ENCODE measurements at regions not wholly inside any gene's neighbourhood (a gene's known extent, or its start where the extent isn't known, plus 50 kb on each side); places are given as distances from the start of the nearest gene placed in this dataset.

DNA sequence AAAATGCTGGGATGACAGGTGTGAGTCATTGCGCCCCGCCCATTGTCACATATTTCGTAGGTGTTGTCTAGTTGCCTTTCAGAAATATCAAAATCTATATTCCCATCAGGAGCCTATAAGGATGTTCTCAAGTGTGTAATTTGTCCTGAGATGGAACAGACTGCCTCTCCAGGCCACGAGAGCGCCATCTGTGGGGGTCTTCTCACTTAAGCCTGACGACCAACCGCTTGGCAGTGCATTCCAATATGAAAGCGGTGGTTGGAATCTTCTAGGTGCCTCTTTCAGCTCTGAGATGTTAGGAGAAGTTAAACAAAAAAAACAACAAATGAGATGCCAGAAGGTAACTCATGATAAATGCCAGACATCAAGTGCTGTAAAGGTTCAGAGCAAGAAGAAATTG lies 488.5 kb downstream of the QKI start:
- CTCF ChIA-PET = no interaction called here
- POLR2A ChIA-PET = no interaction called here
- no peak for DNase-seq (ENCODE audit: extremely low spot score)
- TF ChIP-seq, protein P1, sequence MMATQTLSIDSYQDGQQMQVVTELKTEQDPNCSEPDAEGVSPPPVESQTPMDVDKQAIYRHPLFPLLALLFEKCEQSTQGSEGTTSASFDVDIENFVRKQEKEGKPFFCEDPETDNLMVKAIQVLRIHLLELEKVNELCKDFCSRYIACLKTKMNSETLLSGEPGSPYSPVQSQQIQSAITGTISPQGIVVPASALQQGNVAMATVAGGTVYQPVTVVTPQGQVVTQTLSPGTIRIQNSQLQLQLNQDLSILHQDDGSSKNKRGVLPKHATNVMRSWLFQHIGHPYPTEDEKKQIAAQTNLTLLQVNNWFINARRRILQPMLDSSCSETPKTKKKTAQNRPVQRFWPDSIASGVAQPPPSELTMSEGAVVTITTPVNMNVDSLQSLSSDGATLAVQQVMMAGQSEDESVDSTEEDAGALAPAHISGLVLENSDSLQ (IDR thresholded peaks at IDR 0.05) = no peak
- TF ChIP-seq L3MBTL2 (conservative IDR thresholded peaks at IDR 0.05) = no peak
- no peak for TF ChIP-seq NFRKB (IDR thresholded peaks at IDR 0.05)
- no peak for TF ChIP-seq TARDBP (IDR thresholded peaks at IDR 0.05)
- no peak for TF ChIP-seq ZNF384 (IDR thresholded peaks at IDR 0.05)

DNA sequence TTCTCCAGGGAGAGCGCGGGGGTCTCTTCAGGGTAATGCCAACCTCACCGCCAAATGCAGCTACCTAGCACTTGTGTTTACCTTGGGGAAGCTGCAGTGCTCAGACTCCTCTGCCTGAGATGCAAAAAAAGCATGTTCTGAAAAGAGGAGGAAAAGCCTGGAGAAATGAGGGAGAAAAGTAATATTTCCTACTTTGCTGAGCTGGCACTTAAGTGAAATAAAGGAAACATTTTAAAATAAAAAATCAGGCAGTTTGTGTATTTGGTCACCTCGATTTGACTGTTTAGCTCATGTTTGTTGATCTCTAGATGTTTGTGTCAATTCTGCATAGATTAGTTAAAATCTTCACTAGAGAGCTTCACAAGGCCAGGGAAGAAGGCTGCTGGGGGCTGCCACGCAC lies 487.2 kb downstream of the QKI start:
- ChIA-PET CTCF (no interaction called here), POLR2A (no interaction called here)
- TF ChIP-seq FOXM1 (IDR thresholded peaks at IDR 0.05; ENCODE audit: borderline replicate concordance) (no peak), ARNT (IDR thresholded peaks at IDR 0.05) (no peak), BHLHE40 (IDR thresholded peaks at IDR 0.05; ENCODE audit: borderline replicate concordance) (no peak), ZNF384 (IDR thresholded peaks at IDR 0.05) (no peak), FOXK2 (IDR thresholded peaks at IDR 0.05) (no peak), HDGF (IDR thresholded peaks at IDR 0.05; ENCODE audit: borderline replicate concordance) (no peak), ELF4 (IDR thresholded peaks at IDR 0.05) (no peak), SP1 (IDR thresholded peaks at IDR 0.05) (no peak), CTBP1 (IDR thresholded peaks at IDR 0.05; ENCODE audit: borderline replicate concordance) (no peak), NFRKB (IDR thresholded peaks at IDR 0.05) (no peak), L3MBTL2 (conservative IDR thresholded peaks at IDR 0.05) (no peak)
- DNase-seq (ENCODE audit: extremely low spot score) = no peak

DNA sequence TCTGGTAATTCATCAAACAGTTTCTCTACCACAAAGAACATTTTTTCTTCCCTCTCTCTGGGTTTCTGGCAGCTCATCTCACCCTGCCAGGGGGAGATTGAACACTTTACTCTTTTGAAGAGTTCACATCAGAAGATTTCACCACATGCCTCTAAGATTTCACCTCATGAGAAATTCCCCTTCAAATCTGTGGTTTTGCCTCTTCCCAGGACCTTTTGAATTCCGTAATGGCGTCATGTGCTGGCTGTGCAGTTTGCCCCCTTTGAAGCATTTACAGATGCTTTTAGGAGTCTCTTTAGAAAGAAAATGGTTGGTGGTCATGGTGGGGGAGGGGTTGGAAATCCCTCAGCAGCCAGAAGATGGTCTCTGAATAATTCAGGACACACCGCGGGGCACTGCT lies 486.1 kb downstream of the QKI start:
- TF ChIP-seq CTBP1 (IDR thresholded peaks at IDR 0.05; ENCODE audit: borderline replicate concordance) (no peak), ARNT (IDR thresholded peaks at IDR 0.05) (no peak), TARDBP (IDR thresholded peaks at IDR 0.05) (no peak), FOXA1 (IDR thresholded peaks at IDR 0.05) (no peak), ELF4 (IDR thresholded peaks at IDR 0.05) (no peak)
- DNase-seq (ENCODE audit: extremely low spot score) = no peak
- ChIA-PET POLR2A (no interaction called here), CTCF (no interaction called here)

DNA sequence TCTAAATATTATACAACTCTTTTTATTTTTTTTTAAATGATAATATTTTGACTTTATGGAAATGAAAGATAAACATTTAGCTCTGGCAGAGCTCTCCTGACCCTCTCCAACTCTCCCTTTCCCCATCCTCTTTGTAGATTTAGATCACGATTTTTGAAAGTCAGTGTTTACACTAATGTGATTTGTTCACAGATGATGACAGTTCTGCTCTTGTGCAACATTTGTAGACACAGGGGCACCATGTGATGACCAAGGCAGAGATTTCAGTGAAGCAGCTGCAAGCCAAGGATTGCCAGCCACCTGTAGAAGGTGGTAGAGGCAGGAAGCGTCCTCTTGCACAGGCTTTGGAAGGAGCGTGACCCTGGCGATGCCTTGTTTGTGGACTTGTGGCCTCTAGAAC lies 483.2 kb downstream of the QKI start:
- no peak for DNase-seq (ENCODE audit: extremely low spot score)
- no peak for TF ChIP-seq ARNT (IDR thresholded peaks at IDR 0.05)
- TF ChIP-seq HDGF (IDR thresholded peaks at IDR 0.05; ENCODE audit: borderline replicate concordance) = no peak
- no peak for TF ChIP-seq FOXA1 (IDR thresholded peaks at IDR 0.05)
- no peak for TF ChIP-seq SUZ12 (IDR thresholded peaks at IDR 0.05)
- TF ChIP-seq L3MBTL2 (conservative IDR thresholded peaks at IDR 0.05) = no peak
- no peak for TF ChIP-seq ZNF384 (IDR thresholded peaks at IDR 0.05)
- TF ChIP-seq CTBP1 (IDR thresholded peaks at IDR 0.05; ENCODE audit: borderline replicate concordance) = no peak
- TF ChIP-seq, protein P1 (IDR thresholded peaks at IDR 0.05) = no peak
- TF ChIP-seq NFRKB (IDR thresholded peaks at IDR 0.05) = no peak
- TF ChIP-seq ELF4 (IDR thresholded peaks at IDR 0.05) = no peak
- TF ChIP-seq BHLHE40 (IDR thresholded peaks at IDR 0.05; ENCODE audit: borderline replicate concordance) = no peak
- no peak for TF ChIP-seq FOXK2 (IDR thresholded peaks at IDR 0.05)
- no peak for TF ChIP-seq FOXM1 (IDR thresholded peaks at IDR 0.05; ENCODE audit: borderline replicate concordance)
- TF ChIP-seq SP1 (IDR thresholded peaks at IDR 0.05) = no peak
- no peak for TF ChIP-seq TARDBP (IDR thresholded peaks at IDR 0.05)
- TF ChIP-seq LEF1 (IDR thresholded peaks at IDR 0.05; ENCODE audit: borderline replicate concordance) = no peak
- POLR2A ChIA-PET = no interaction called here
- CTCF ChIA-PET = interaction anchor here (0.6 kb wide), 1 partner anchor 57 kb away, joined by 3 read pairs; no protein-coding TSS in a partner anchor

DNA sequence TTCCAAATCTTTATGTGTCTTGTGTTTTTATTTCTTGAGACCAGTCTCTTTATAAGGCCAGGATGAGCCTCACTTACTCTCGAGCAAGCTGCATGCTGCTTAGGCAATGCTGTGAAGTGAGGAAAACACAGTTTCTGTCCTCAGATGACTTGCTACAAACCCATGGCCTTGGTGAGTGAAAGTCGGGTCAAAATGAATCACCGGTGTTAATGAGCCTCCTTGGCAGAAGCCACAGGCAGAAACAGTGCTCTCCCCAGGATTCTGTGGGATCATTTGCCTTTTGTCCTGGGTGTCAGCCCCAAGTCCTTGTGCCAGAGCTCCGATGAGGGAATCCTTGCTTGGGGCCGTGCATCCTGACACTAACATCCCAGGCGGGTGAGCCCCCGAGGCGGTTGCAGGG lies 482.5 kb downstream of the QKI start:
- TF ChIP-seq FOXA1 (IDR thresholded peaks at IDR 0.05) = no peak
- TF ChIP-seq ELF4 (IDR thresholded peaks at IDR 0.05) = no peak
- no peak for TF ChIP-seq SP1 (IDR thresholded peaks at IDR 0.05)
- TF ChIP-seq HDGF (IDR thresholded peaks at IDR 0.05; ENCODE audit: borderline replicate concordance) = no peak
- TF ChIP-seq CTBP1 (IDR thresholded peaks at IDR 0.05; ENCODE audit: borderline replicate concordance) = no peak
- no peak for TF ChIP-seq FOXK2 (IDR thresholded peaks at IDR 0.05)
- no peak for TF ChIP-seq BHLHE40 (IDR thresholded peaks at IDR 0.05; ENCODE audit: borderline replicate concordance)
- no peak for TF ChIP-seq SUZ12 (IDR thresholded peaks at IDR 0.05)
- TF ChIP-seq, protein P1 (IDR thresholded peaks at IDR 0.05) = no peak
- TF ChIP-seq L3MBTL2 (conservative IDR thresholded peaks at IDR 0.05) = no peak
- no peak for TF ChIP-seq NFRKB (IDR thresholded peaks at IDR 0.05)
- TF ChIP-seq TARDBP (IDR thresholded peaks at IDR 0.05) = no peak
- no peak for TF ChIP-seq FOXM1 (IDR thresholded peaks at IDR 0.05; ENCODE audit: borderline replicate concordance)
- TF ChIP-seq LEF1 (IDR thresholded peaks at IDR 0.05; ENCODE audit: borderline replicate concordance) = no peak
- no peak for TF ChIP-seq ZNF384 (IDR thresholded peaks at IDR 0.05)

DNA sequence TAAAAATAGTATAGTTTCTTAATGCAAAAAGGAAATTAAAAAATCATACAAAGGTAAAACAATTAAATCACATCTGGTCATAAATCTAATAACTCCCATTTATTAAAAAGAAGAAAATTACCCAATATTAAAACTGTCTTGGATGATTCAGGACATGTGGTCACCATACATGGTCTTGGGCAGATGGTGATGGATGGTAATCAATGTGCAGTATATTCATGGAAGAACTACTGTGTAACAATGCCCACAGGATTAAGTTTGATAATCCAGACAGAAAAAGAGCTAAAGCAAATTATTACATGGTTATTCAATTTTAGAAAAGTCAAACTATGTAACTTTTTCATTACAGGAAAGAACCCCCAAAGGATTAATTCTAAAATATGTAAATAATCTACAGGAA lies 480.6 kb downstream of the QKI start:
- CTCF ChIA-PET = interaction anchor here (0.7 kb wide), 1 partner anchor 118 kb away, joined by 5 read pairs; no protein-coding TSS in a partner anchor
- no peak for TF ChIP-seq FOXM1 (IDR thresholded peaks at IDR 0.05; ENCODE audit: borderline replicate concordance)
- TF ChIP-seq TARDBP (IDR thresholded peaks at IDR 0.05) = no peak
- TF ChIP-seq, protein P1 (IDR thresholded peaks at IDR 0.05) = no peak
- no peak for TF ChIP-seq LEF1 (IDR thresholded peaks at IDR 0.05; ENCODE audit: borderline replicate concordance)
- TF ChIP-seq FOXA1 (IDR thresholded peaks at IDR 0.05) = no peak
- no peak for TF ChIP-seq HDGF (IDR thresholded peaks at IDR 0.05; ENCODE audit: borderline replicate concordance)
- no peak for TF ChIP-seq FOXK2 (IDR thresholded peaks at IDR 0.05)
- no peak for TF ChIP-seq L3MBTL2 (conservative IDR thresholded peaks at IDR 0.05)
- TF ChIP-seq ELF4 (IDR thresholded peaks at IDR 0.05) = no peak
- no peak for TF ChIP-seq NFRKB (IDR thresholded peaks at IDR 0.05)
- no peak for TF ChIP-seq SUZ12 (IDR thresholded peaks at IDR 0.05)
- DNase-seq (ENCODE audit: extremely low spot score) = no peak
- POLR2A ChIA-PET = no interaction called here

More for the DNA sequence above, 482.5 kb downstream of the QKI start:
- ChIA-PET CTCF (interaction anchor here (0.5 kb wide), 1 partner anchor 80 kb away, joined by 3 read pairs; no protein-coding TSS in a partner anchor), POLR2A (no interaction called here)
- no peak for DNase-seq (ENCODE audit: extremely low spot score)

All from HEK293T (cell line).